HEK293T (cell line): ENCODE measurements at regions not wholly inside any gene's neighbourhood (a gene's known extent, or its start where the extent isn't known, plus 50 kb on each side); places are given as distances from the start of the nearest gene placed in this dataset.
"Not testable (repeated sequence)": the region's sequence is repeated elsewhere in the genome, so short reads cannot be mapped to it uniquely, and the experiment has no call there.

ENCODE experiments used
- CTCF ChIA-PET: fragments of 350-600 bp; formaldehyde crosslinking; extraction: SDS; loops from one replicate; lab custom pipeline; 2021; ENCODE audit warnings: antibody characterized with exemption, inconsistent platforms; lab: Yijun Ruan, JAX
- POLR2A ChIA-PET: fragments of 350-600 bp; formaldehyde crosslinking; extraction: SDS; loops from one replicate; lab custom pipeline; 2020; ENCODE audit warnings: antibody characterized with exemption, inconsistent platforms; lab: Yijun Ruan, JAX
- DNase-seq: peaks from one replicate; pipeline ENCODE4 v3.0.0; 2012; ENCODE audit warnings: mixed read lengths; ENCODE audit errors: extremely low spot score
- ARNT ChIP-seq: fragments of 450-650 bp; IDR thresholded peaks from 2 replicates; pipeline ENCODE4 v1.6.1; 2017; ENCODE audit warnings: mild to moderate bottlenecking
- BHLHE40 ChIP-seq: fragments of 450-650 bp; IDR thresholded peaks from 2 replicates; pipeline ENCODE4 v1.6.1; 2016; ENCODE audit warnings: mild to moderate bottlenecking, moderate library complexity, borderline replicate concordance
- CTBP1 ChIP-seq: fragments of 450-650 bp; IDR thresholded peaks from 2 replicates; pipeline ENCODE4 v1.6.1; 2016; ENCODE audit warnings: borderline replicate concordance
- ELF4 ChIP-seq: fragments of 450-650 bp; IDR thresholded peaks from 2 replicates; pipeline ENCODE4 v1.6.1; 2017; ENCODE audit warnings: antibody characterized with exemption
- FOXA1 ChIP-seq: fragments of 450-650 bp; IDR thresholded peaks from 2 replicates; pipeline ENCODE4 v1.6.1; 2016; ENCODE audit warnings: mild to moderate bottlenecking
- FOXK2 ChIP-seq: fragments of 450-650 bp; IDR thresholded peaks from 2 replicates; pipeline ENCODE4 v1.6.1; 2016; ENCODE audit warnings: mild to moderate bottlenecking
- FOXM1 ChIP-seq: fragments of 450-650 bp; IDR thresholded peaks from 2 replicates; pipeline ENCODE4 v1.6.1; 2017; ENCODE audit warnings: mild to moderate bottlenecking, borderline replicate concordance
- HDGF ChIP-seq: fragments of 450-650 bp; IDR thresholded peaks from 2 replicates; pipeline ENCODE4 v1.6.1; 2017; ENCODE audit warnings: antibody characterized with exemption, borderline replicate concordance
- L3MBTL2 ChIP-seq: fragments of 450-650 bp; conservative IDR thresholded peaks from 2 replicates; pipeline ENCODE4 v1.6.1; 2016; ENCODE audit warnings: mild to moderate bottlenecking
- LEF1 ChIP-seq: fragments of 450-650 bp; IDR thresholded peaks from 2 replicates; pipeline ENCODE4 v1.6.1; 2017; ENCODE audit warnings: mild to moderate bottlenecking, borderline replicate concordance
- NFRKB ChIP-seq: fragments of 450-650 bp; IDR thresholded peaks from 2 replicates; pipeline ENCODE4 v1.6.1; 2016; ENCODE audit warnings: mild to moderate bottlenecking, moderate library complexity
- SP1 ChIP-seq: fragments of 450-650 bp; IDR thresholded peaks from 2 replicates; pipeline ENCODE4 v1.6.1; 2017
- SUZ12 ChIP-seq: fragments of 450-650 bp; IDR thresholded peaks from 2 replicates; pipeline ENCODE4 v1.6.1; 2016; ENCODE audit warnings: mild to moderate bottlenecking
- TARDBP ChIP-seq: fragments of 450-650 bp; IDR thresholded peaks from 2 replicates; pipeline ENCODE4 v1.6.1; 2016
- ZNF384 ChIP-seq: fragments of 450-650 bp; IDR thresholded peaks from 2 replicates; pipeline ENCODE4 v1.6.1; 2016
- TF ChIP-seq, protein P1 (sequence below): fragments of 450-650 bp; IDR thresholded peaks from 2 replicates; pipeline ENCODE4 v1.6.1; 2016

DNA sequence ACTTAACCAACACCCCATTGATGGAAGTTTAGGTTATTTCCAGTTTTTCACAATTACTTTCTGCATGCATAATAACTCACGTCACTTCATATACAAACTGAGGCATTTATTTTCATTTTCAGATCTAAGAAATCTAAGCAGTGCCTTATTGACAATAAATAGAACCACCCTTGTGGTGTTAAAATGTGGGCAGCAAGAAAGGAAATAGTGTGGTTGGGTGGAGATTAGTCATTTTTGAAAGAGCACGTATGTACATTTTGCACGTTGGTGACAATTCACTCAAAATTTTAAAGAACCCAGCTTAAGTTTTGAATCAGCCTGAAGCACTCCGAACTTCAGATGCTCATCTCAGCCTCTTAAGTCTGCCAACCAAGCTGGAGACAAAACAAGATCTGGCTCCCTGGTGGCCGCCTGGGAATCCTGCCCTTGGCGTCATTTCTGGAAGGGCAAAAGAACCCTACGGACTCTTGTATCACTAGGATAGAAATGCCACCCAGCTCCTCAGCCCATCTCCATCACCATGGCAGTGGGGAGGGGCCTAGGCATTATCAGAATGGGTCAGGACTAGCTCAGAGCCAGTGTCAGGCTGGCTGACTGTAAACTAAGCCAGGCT is 89.5 kb upstream of the BCL2L14 start:
- TF ChIP-seq HDGF = no peak
- TF ChIP-seq FOXA1 = no peak
- no peak for TF ChIP-seq TARDBP
- CTCF ChIA-PET = no interaction called here
- POLR2A ChIA-PET = no interaction called here
- DNase-seq = no peak

GRCh38 chr12:11984417-11984816 is 86.3 kb upstream of the BCL2L14 start:
- POLR2A ChIA-PET = no interaction called here
- CTCF ChIA-PET = no interaction called here
- no peak for TF ChIP-seq BHLHE40
- DNase-seq = no peak

DNA sequence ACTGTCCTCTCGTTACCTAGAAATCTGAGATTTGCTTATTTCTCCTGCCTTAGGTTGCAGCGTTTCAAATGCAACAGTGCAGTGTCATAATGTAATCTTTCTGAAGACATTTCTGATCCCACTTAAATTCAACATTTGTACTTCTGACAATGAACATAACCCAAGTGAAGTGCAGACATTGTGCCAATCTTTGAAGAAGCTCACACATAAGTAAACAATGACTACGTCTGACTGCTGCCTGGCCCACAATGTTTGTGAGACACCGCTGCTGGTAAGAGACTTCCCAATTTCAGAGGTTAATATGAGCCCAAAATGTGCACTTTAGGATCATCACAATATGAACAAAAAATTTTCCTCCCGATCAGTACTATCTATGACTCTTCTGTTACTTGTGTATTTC is 84.6 kb upstream of the BCL2L14 start:
- no peak for TF ChIP-seq L3MBTL2
- no peak for TF ChIP-seq SUZ12
- TF ChIP-seq ZNF384 = no peak
- no peak for TF ChIP-seq TARDBP
- TF ChIP-seq FOXK2 = no peak
- no peak for TF ChIP-seq LEF1
- TF ChIP-seq FOXM1 = no peak
- DNase-seq = no peak
- ChIA-PET POLR2A (no interaction called here), CTCF (no interaction called here)

DNA sequence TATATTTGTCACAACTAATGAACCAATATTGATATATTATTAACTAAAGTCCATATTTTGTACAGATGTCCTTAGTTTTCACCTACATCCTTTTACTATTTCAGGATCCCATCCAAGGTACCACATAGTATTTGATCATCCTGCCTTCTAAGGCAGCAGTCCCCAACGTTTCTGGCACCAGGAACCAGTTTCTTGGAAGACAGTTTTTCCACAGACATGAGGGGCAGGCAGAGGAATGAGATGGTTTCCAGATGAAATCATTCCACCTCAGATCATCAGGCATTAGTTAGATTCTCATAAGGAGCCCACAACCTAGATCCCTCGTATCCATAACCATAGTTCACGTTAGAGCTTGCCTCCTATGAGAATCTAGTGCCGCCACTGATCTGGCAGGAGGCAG is 82.8 kb upstream of the BCL2L14 start:
- ChIA-PET POLR2A (no interaction called here), CTCF (no interaction called here)
- TF ChIP-seq FOXK2 (no peak), CTBP1 (no peak), BHLHE40 (no peak), ARNT (no peak), ELF4 (no peak), L3MBTL2 (no peak), FOXM1 (no peak), SUZ12 (no peak)
- DNase-seq = no peak

- POLR2A ChIA-PET = no interaction called here
- CTCF ChIA-PET = interaction anchor here (0.7 to 1.1 kb wide), 2 partner anchors 410 to 1357 kb away, joined by 3 read pairs; no protein-coding TSS in a partner anchor
- no peak for DNase-seq
- no peak for TF ChIP-seq HDGF
These were observed 79.1 kb upstream of the BCL2L14 start for GRCh38 chr12:11991604-11992003.

DNA sequence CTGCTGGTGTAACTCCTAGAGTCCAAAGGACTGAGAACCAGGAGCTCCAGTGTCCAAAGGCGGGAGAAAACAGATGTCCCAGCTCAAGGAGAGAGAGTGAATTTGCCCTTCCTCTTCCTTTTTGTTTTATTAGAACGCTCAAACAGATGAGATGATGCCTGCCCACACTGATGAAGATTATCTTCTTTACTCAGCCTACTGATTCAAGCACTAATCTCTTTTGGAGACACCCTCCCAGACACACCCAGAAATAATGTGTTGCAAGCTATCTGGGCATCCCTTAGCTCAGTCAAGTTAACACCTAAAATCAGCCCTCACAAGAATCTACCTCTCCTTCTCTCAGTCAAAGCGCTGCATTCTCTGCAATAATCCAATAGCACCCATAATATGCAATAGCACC is 78.2 kb upstream of the BCL2L14 start:
- CTCF ChIA-PET = interaction anchor here (1.1 kb wide), 1 partner anchor 411 kb away, joined by 3 read pairs; no protein-coding TSS in a partner anchor
- POLR2A ChIA-PET = no interaction called here
- DNase-seq = no peak
- TF ChIP-seq, protein P1, sequence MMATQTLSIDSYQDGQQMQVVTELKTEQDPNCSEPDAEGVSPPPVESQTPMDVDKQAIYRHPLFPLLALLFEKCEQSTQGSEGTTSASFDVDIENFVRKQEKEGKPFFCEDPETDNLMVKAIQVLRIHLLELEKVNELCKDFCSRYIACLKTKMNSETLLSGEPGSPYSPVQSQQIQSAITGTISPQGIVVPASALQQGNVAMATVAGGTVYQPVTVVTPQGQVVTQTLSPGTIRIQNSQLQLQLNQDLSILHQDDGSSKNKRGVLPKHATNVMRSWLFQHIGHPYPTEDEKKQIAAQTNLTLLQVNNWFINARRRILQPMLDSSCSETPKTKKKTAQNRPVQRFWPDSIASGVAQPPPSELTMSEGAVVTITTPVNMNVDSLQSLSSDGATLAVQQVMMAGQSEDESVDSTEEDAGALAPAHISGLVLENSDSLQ = no peak
- TF ChIP-seq CTBP1 = no peak
- no peak for TF ChIP-seq SP1
- TF ChIP-seq L3MBTL2 = no peak
- no peak for TF ChIP-seq LEF1
- TF ChIP-seq FOXM1 = no peak
- no peak for TF ChIP-seq TARDBP
- TF ChIP-seq FOXA1 = no peak
- no peak for TF ChIP-seq BHLHE40
- TF ChIP-seq ELF4 = no peak
- TF ChIP-seq HDGF = no peak
- no peak for TF ChIP-seq ZNF384
- TF ChIP-seq NFRKB = no peak
- no peak for TF ChIP-seq SUZ12
- TF ChIP-seq FOXK2 = no peak
- TF ChIP-seq ARNT = no peak

DNA sequence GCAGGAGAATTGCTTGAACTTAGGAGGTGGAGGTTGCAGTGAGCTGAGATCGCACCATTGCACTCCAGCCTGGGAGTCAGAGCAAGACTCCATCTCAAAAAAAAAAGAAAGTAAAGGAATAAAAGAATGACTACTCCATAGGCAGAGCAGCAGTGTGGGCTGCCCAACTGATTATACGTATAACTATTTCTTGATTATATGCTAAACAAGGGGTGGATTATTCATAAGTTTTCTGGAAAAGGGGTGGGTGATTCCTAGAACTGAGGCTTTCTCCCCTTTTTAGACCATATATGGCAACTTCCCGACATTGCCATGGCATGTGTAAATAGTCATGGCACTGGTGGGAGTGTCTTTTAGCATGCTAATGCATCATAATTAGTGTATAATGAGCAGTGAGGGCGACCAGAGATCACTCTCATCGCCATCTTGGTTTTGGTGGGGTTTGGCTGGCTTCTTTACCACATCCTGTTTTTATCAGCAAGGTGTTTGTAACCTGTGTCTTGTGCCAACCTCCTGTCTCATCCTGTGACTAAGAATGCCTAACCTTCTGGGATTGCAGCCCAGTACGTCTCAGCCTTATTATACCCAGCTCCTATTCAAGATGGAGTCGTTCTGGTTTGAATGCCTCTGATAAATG is 72.3 kb upstream of the BCL2L14 start:
- DNase-seq, POLR2A ChIA-PET, CTCF ChIA-PET: not testable (repeated sequence)

DNA sequence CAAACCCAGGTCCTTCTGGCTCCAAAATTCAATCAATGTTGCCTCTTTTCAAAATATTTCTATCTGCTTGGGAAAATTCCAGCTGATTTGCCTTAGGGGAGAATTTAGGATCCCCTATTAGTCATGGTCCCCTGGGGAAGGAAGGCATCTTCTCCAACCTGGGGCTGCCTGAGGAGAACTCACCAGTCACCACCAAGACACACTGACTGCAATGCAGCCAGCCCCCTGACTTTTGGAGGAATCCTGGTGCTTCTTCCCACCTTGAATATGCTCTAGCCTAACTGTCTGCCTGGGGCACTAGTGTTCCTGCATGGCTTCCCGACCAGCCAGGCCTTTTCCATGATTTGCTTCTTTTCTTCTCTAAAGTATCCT is 71.8 kb upstream of the BCL2L14 start:
- POLR2A ChIA-PET = no interaction called here
- no peak for DNase-seq
- no peak for TF ChIP-seq LEF1
- TF ChIP-seq, protein P1 = no peak
- no peak for TF ChIP-seq SP1
- TF ChIP-seq L3MBTL2 = no peak
- no peak for TF ChIP-seq NFRKB
- TF ChIP-seq TARDBP = no peak
- no peak for TF ChIP-seq FOXA1
- no peak for TF ChIP-seq FOXM1
- TF ChIP-seq FOXK2 = no peak
- TF ChIP-seq SUZ12 = no peak
- no peak for TF ChIP-seq CTBP1
- CTCF ChIA-PET = interaction anchor here (0.6 kb wide), 1 partner anchor 200 kb away, joined by 3 read pairs; no protein-coding TSS in a partner anchor
